ENCODE measurements at regions not wholly inside any gene's neighbourhood (a gene's known extent, or its start where the extent isn't known, plus 50 kb on each side); places are given as distances from the start of the nearest gene placed in this dataset.

DNA sequence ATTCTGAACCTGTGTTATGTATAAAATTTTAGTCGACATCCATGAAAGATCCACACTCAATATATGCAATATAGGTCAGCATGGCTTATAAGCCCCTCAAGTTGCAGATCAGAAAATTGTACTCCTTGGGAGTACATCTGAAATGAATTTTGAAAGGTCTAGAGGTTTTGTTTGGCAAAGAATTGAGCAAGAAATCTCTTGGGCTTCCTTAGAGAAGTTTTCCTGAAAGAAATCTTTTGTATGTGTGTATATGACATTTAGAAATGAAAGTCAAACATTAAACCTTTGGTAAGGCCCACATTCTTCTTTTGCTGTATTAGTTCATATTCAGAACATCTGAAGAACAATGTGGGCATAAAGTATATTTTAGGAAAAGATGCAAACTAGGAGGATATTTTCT is 1006.6 kb downstream of the NAALADL2 start:
- 18% methylated on average over 1 of the region's 1 CpG for WGBS (ENCODE audit: low lambda C conversion rate)
- H3F3A ChIP-seq (replicated peaks; ENCODE audit: insufficient read depth), result no peaks in the 10 kb centered on the region
- H3K79me2 ChIP-seq (ENCODE audit: insufficient read depth), result no peaks in the 10 kb centered on the region
- H4K20me1 ChIP-seq (ENCODE audit: insufficient read depth), result no peaks in the 10 kb centered on the region
- H3K9me2 ChIP-seq, result no peaks in the 10 kb centered on the region
- no peak overlapping the region for H3K9ac ChIP-seq
- H3K4me3 ChIP-seq (ENCODE audit: low read depth in 2 of 2, low read length in 1 of 2), result no peak overlapping the region
- ChIA-PET CTCF (no interaction called here), POLR2A (no interaction called here)
- H2AFZ ChIP-seq (ENCODE audit: low read depth), result 0 out of 2 replicates have a peak overlapping the region, but pooled peaks have one; percentile 11
- no peak overlapping the region for H3K4me2 ChIP-seq
- H3K27ac ChIP-seq (ENCODE audit: low read depth in 2 of 2, low read length in 1 of 2), result no peak overlapping the region
- H3K36me3 ChIP-seq (replicated peaks in 1 of 2; ENCODE audit: control insufficient read depth in 1 of 2, insufficient read depth in 2 of 2, low read length in 1 of 2), result no peaks in the 10 kb centered on the region
- no peak for DNase-seq
- no peaks in the 10 kb centered on the region for H3K27me3 ChIP-seq (ENCODE audit: insufficient read depth)
- H3K9me3 ChIP-seq, result no peaks in the 10 kb centered on the region
- TF ChIP-seq, protein P1, sequence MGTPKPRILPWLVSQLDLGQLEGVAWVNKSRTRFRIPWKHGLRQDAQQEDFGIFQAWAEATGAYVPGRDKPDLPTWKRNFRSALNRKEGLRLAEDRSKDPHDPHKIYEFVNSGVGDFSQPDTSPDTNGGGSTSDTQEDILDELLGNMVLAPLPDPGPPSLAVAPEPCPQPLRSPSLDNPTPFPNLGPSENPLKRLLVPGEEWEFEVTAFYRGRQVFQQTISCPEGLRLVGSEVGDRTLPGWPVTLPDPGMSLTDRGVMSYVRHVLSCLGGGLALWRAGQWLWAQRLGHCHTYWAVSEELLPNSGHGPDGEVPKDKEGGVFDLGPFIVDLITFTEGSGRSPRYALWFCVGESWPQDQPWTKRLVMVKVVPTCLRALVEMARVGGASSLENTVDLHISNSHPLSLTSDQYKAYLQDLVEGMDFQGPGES (IDR thresholded peaks at IDR 0.05; ENCODE audit: low read depth, low read length), result no peak
- TF ChIP-seq EP300 (IDR thresholded peaks at IDR 0.05; ENCODE audit: borderline replicate concordance in 1 of 2, low read depth in 1 of 2, low read length in 1 of 2) (no peak), SIN3A (IDR thresholded peaks at IDR 0.05; ENCODE audit: borderline replicate concordance, low read depth, low read length) (no peak), MXI1 (IDR thresholded peaks at IDR 0.05; ENCODE audit: low read depth, low read length) (no peak)
- no peaks in the 10 kb centered on the region; a peak in 2 of 4 replicates for H3K4me1 ChIP-seq (ENCODE audit: control insufficient read depth in 1 of 2, insufficient read depth in 2 of 2, low read depth in 1 of 2, low read length in 1 of 2)

DNA sequence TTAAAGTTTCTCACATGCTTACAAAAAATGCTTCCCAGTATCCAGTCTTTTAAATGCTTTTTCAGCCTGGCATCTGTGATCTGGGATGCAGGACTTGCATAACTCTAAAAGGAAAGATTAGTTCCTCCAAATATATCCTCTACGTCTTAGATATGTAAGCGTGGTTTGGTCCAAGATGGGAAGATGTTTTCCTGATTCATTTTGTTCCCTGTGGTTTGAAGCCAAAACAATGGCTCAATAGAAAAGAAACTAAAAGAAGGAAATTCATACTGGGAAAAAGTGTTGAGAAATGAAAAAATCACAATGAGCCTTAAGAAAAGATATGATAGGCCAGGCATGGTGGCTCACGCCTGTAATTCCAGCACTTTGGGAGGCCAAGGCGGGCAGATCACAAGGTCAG is 1002.8 kb downstream of the NAALADL2 start:
- Histone ChIP-seq H3K9me3 (no peaks in the 10 kb centered on the region), H3K4me2 (no peak overlapping the region), H3F3A (replicated peaks; ENCODE audit: insufficient read depth) (no peaks in the 10 kb centered on the region), H3K27me3 (ENCODE audit: insufficient read depth) (no peaks in the 10 kb centered on the region), H3K4me1 (ENCODE audit: control insufficient read depth in 1 of 2, insufficient read depth in 2 of 2, low read depth in 1 of 2, low read length in 1 of 2) (no peaks in the 10 kb centered on the region; a peak in 2 of 4 replicates), H3K27ac (ENCODE audit: low read depth in 2 of 2, low read length in 1 of 2) (no peak overlapping the region), H3K36me3 (replicated peaks in 1 of 2; ENCODE audit: control insufficient read depth in 1 of 2, insufficient read depth in 2 of 2, low read length in 1 of 2) (no peaks in the 10 kb centered on the region), H3K79me2 (ENCODE audit: insufficient read depth) (no peaks in the 10 kb centered on the region), H2AFZ (ENCODE audit: low read depth) (no peak overlapping the region), H3K9me2 (no peaks in the 10 kb centered on the region), H3K4me3 (ENCODE audit: low read depth in 2 of 2, low read length in 1 of 2) (no peak overlapping the region), H3K9ac (no peak overlapping the region), H4K20me1 (ENCODE audit: insufficient read depth) (no peaks in the 10 kb centered on the region)
- TF ChIP-seq FOXJ3 (CRISPR knock-in tag; IDR thresholded peaks at IDR 0.05) (no peak), NFIC (IDR thresholded peaks at IDR 0.05; ENCODE audit: borderline replicate concordance) (no peak)
- DNase-seq, result no peak
- ChIA-PET POLR2A (interaction anchor here (0.7 kb wide), 1 partner anchor 1421 kb away, joined by 3 read pairs; no protein-coding TSS in a partner anchor), CTCF (no interaction called here)
- 79% methylated on average over 4 of the region's 4 CpGs for WGBS (ENCODE audit: low lambda C conversion rate)

Small RNA genes lying in the stretch of these regions (small RNA-seq; reads per million reads assigned to genes)
- gene AC104640.2, result 0 reads per million in 7 experiments
- 0 reads per million in 7 experiments for gene RNA5SP147

All from SK-N-SH (cell line).